ENCODE measurements at regions not wholly inside any gene's neighbourhood (a gene's known extent, or its start where the extent isn't known, plus 50 kb on each side); places are given as distances from the start of the nearest gene placed in this dataset.
A peak's percentile ranks its signal among the peaks of the same experiment; 100 is the strongest.

GRCh38 chr21:41593760-41594138 is 85.8 kb upstream of the TMPRSS2 start:
- no peaks in the 10 kb centered on the region for H3K36me3 ChIP-seq
- H3K4me3 ChIP-seq = no peak overlapping the region
- H3K27me3 ChIP-seq = peaks cover 0 to 6% of the 10 kb centered on the region in 2 donors
- no peaks in the 10 kb centered on the region for H3K9me3 ChIP-seq
- no peak overlapping the region for H3K27ac ChIP-seq
- TF ChIP-seq POLR2AphosphoS5 (IDR thresholded peaks at IDR 0.05) (no peak), POLR2A (IDR thresholded peaks at IDR 0.05) (no peak), CTCF (IDR thresholded peaks at IDR 0.05) (no peak)
- no peak for DNase-seq (ENCODE audit: low spot score in 2 of 2)
- H3K4me1 ChIP-seq = no peaks in the 10 kb centered on the region
- intact Hi-C loops (cut with DNase I; ENCODE audit: low total_unique reads) = no loop called here

GRCh38 chr21:41593051-41593759 is 85.2 kb upstream of the TMPRSS2 start:
- no peaks in the 10 kb centered on the region for H3K9me3 ChIP-seq
- no peaks in the 10 kb centered on the region for H3K4me1 ChIP-seq
- no peak overlapping the region for H3K27ac ChIP-seq
- peak in 1 of 2 donors; percentile 3 for DNase-seq (ENCODE audit: low spot score in 2 of 2)
- TF ChIP-seq POLR2AphosphoS5 (IDR thresholded peaks at IDR 0.05) = no peak
- no peak for TF ChIP-seq CTCF (IDR thresholded peaks at IDR 0.05)
- H3K4me3 ChIP-seq = no peak overlapping the region
- H3K27me3 ChIP-seq = peaks cover 0 to 6% of the 10 kb centered on the region in 2 donors
- H3K36me3 ChIP-seq = no peaks in the 10 kb centered on the region
- intact Hi-C loops (cut with DNase I; ENCODE audit: low total_unique reads) = no loop called here

GRCh38 chr21:41589620-41590175 is 81.7 kb upstream of the TMPRSS2 start:
- Histone ChIP-seq H3K4me1 (no peaks in the 10 kb centered on the region), H3K27ac (no peak overlapping the region), H3K27me3 (peaks cover 0 to 6% of the 10 kb centered on the region in 2 donors), H3K9me3 (no peaks in the 10 kb centered on the region), H3K36me3 (no peaks in the 10 kb centered on the region), H3K4me3 (no peak overlapping the region)
- intact Hi-C loops (cut with DNase I; ENCODE audit: low total_unique reads) = loop anchor here (10.0 kb wide), 1 partner anchor 65 kb away; no protein-coding TSS in a partner anchor
- TF ChIP-seq CTCF (IDR thresholded peaks at IDR 0.05) (no peak), POLR2A (IDR thresholded peaks at IDR 0.05) (no peak)
- peak; percentile 7 to 34 for DNase-seq (ENCODE audit: low spot score in 2 of 2)

- H3K9me3 ChIP-seq = no peaks in the 10 kb centered on the region
- intact Hi-C loops (cut with DNase I; ENCODE audit: low total_unique reads) = loop anchor here (10.0 kb wide), 1 partner anchor 64 kb away; no protein-coding TSS in a partner anchor
- H3K4me1 ChIP-seq = no peaks in the 10 kb centered on the region
- no peak overlapping the region for H3K4me3 ChIP-seq
- H3K36me3 ChIP-seq = no peaks in the 10 kb centered on the region
- peaks cover 0 to 6% of the 10 kb centered on the region in 2 donors for H3K27me3 ChIP-seq
- no peak overlapping the region for H3K27ac ChIP-seq
- DNase-seq (ENCODE audit: low spot score in 2 of 2) = no peak
- no peak for TF ChIP-seq CTCF (IDR thresholded peaks at IDR 0.05)
These were observed 81.2 kb upstream of the TMPRSS2 start for GRCh38 chr21:41589131-41589530.

GRCh38 chr21:41585199-41585994 is 77.4 kb upstream of the TMPRSS2 start:
- Histone ChIP-seq H3K9me3 (no peaks in the 10 kb centered on the region), H3K27me3 (no peaks in the 10 kb centered on the region), H3K27ac (no peak overlapping the region), H3K4me1 (no peaks in the 10 kb centered on the region), H3K36me3 (no peaks in the 10 kb centered on the region), H3K4me3 (no peak overlapping the region)
- intact Hi-C loops (cut with DNase I; ENCODE audit: low total_unique reads) = loop anchor here (10.0 kb wide), 1 partner anchor 61 kb away; no protein-coding TSS in a partner anchor
- TF ChIP-seq CTCF (IDR thresholded peaks at IDR 0.05) = no peak
- TF ChIP-seq POLR2A (IDR thresholded peaks at IDR 0.05) = no peak
- TF ChIP-seq POLR2AphosphoS5 (IDR thresholded peaks at IDR 0.05) = no peak
- peak in 1 of 2 donors; percentile 27 for DNase-seq (ENCODE audit: low spot score in 2 of 2)
